ENCODE measurements at regions not wholly inside any gene's neighbourhood (a gene's known extent, or its start where the extent isn't known, plus 50 kb on each side); places are given as distances from the start of the nearest gene placed in this dataset.
A peak's percentile ranks its signal among the peaks of the same experiment; 100 is the strongest.

DNA sequence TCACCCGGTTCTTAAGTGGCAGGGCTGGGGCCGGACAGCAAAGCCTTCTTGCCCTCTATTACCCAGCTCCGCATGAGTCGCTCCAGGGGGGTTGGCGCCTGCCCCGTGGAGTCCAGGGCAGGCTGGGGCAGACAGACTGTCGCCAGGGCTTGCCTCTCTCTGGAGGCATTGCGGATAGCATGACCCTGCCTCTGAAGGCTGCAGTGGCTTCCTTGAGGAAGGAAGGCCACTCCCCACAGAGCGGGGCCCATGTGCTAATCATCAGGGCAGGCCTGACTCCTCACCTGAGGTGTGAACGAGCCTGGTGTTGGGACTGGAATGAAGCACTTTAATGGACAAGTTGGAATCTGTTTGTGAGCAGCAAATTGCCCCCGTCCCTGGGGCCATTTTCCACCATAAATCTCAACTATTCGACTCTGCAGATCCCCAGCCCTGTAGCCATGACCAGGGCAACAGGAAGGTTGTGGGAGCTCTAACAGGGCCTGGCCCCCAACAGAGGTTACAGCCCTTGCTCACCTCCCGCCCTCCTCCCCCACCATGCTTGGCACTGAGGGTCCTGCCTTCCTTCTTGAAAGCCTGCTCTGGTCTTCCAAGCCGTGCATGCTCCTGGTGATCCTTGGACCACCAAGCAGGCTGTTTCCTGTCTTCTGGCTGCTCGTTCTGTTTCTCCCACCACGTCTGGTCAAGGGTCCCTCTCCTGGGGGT lies 144.9 kb upstream of the HAAO start:
- Mint-ChIP-seq H3K9me3 (no peaks in the 10 kb centered on the region), H3K27me3 (no peaks in the 10 kb centered on the region), H3K27ac (no peak overlapping the region), H3K4me3 (no peak overlapping the region), H3K4me1 (no peaks in the 10 kb centered on the region), H3K36me3 (no peaks in the 10 kb centered on the region)
- DNase-seq (no peak), ATAC-seq (replicated peaks in 1 of 4) (no peak)
- peaks cover 0 to 12% of the 10 kb centered on the region in 2 experiments for H3K27me3 ChIP-seq (replicated peaks in 1 of 2; ENCODE audit: control insufficient read depth in 2 of 2, extremely low read depth in 1 of 2, insufficient read depth in 2 of 2, low read length in 1 of 2)
- no peaks in the 10 kb centered on the region for H3K9me3 ChIP-seq
- POLR2A ChIA-PET = no interaction called here
- CTCF ChIA-PET = interaction anchor here in 1 of 2 donors (1.5 kb wide), 1 partner anchor 547 kb away, joined by 3 read pairs; no protein-coding TSS in a partner anchor
- H3K4me1 ChIP-seq (ENCODE audit: control insufficient read depth in 1 of 2, extremely low read depth in 1 of 2, insufficient read depth in 2 of 2, low read length in 2 of 2) = no peaks in the 10 kb centered on the region
- 79% methylated on average over 14 of the region's 16 CpGs for WGBS (ENCODE audit: insufficient coverage)
- H3K36me3 ChIP-seq (ENCODE audit: control insufficient read depth in 2 of 2, extremely low read depth in 1 of 2, insufficient read depth in 1 of 2, low read length in 1 of 2) = no peaks in the 10 kb centered on the region
- H3K4me3 ChIP-seq (ENCODE audit: control insufficient read depth in 1 of 2, extremely low read depth in 1 of 2, low read length in 1 of 2) = no peak overlapping the region
- no peak overlapping the region for H3K27ac ChIP-seq (ENCODE audit: low read length)

DNA sequence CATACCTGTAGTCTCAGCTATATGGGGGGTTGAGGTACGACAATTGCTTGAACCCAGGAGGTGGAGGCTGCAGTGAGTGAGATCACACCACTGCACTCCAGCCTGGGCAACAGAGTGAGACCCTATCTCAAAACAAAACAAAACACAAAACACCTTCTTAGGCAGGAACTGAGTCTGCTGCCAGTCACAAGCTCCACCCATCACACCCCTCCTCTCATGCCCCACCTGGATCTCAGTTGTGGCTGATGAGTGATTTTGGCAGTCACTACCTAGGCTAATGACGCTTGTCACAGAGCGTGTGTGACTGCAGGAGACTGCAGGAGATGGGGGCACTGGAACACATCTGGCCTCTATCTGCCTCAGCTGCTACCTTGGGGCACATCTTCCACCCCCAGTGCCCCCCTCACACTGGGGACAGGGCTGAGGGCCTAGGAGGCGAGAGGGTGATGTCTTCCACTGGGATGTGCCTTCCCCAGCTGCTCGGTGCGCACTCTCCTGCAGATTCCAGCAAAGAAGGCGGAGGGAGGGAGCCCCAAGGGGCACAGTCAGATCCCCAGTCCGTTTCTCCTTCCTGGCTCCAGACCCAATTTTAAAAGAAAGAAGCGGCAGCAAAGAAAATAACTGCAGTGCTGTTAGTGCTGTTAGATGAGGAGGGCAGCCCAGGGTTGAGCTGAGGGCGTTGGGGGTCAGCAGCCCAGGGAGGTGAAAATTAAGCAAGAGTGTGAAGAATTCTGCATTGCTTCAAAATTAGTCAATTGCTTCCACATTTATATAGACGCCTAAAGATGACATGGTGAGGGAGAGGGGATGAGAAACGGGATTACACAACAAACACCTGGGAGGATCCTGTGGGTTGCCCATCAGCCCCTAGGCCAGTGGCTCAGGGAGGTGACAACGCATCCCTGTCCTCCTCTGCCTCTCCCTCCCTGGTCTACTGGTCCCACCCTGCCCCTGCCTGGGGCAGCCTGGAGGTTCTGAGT lies 143.6 kb upstream of the HAAO start:
- peak overlapping the region in 1 of 2 donors; percentile 55 for H3K27ac Mint-ChIP-seq
- peak in 2 of 4 experiments; percentile 19 to 50 for ATAC-seq (replicated peaks in 1 of 4)

DNA sequence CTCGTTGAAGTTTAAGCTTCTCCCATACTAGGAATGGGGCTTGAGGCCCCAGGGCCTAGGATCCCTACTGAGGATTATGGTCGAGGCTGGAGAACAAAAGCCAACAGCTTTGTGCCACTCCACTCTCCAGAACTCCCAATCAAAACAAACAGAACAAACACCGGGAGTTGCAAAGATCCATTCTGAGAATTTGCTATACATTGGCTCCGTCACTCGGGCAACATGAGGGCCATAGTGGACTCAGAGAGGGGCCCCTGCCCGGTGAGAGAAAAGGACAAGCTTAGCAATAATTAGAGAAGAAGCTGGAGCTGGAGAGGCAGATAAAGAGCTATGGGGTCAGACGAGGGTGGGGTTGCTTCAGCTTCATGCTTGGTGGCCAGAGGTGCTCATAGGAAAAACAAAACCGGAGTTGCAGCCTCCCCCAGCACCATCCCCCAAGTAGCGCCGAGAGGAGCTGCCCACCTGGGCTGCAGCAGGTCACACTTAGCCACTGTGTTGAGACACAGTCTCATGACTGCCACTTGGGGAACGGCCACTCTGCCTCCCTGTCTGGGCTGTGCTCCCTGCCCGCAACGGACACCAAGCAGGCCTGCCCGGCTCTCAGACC lies 142.3 kb upstream of the HAAO start:
- no peak overlapping the region for H3K27ac ChIP-seq (ENCODE audit: low read length)
- no peak overlapping the region for H3K4me3 Mint-ChIP-seq
- no peaks in the 10 kb centered on the region for H3K4me1 ChIP-seq (ENCODE audit: control insufficient read depth in 1 of 2, extremely low read depth in 1 of 2, insufficient read depth in 2 of 2, low read length in 2 of 2)
- CTCF ChIA-PET = interaction anchor here in 1 of 2 donors (0.6 kb wide), 1 partner anchor 631 kb away, joined by 3 read pairs; no protein-coding TSS in a partner anchor
- no peaks in the 10 kb centered on the region for H3K36me3 Mint-ChIP-seq
- ATAC-seq (replicated peaks in 1 of 4) (no peak), DNase-seq (no peak)
- H3K27me3 Mint-ChIP-seq = no peaks in the 10 kb centered on the region
- peaks cover 0 to 15% of the 10 kb centered on the region in 2 experiments for H3K27me3 ChIP-seq (replicated peaks in 1 of 2; ENCODE audit: control insufficient read depth in 2 of 2, extremely low read depth in 1 of 2, insufficient read depth in 2 of 2, low read length in 1 of 2)
- no peaks in the 10 kb centered on the region for H3K4me1 Mint-ChIP-seq
- WGBS (ENCODE audit: insufficient coverage) = 74% methylated on average over 6 of the region's 14 CpGs
- no peaks in the 10 kb centered on the region for H3K36me3 ChIP-seq (ENCODE audit: control insufficient read depth in 2 of 2, extremely low read depth in 1 of 2, insufficient read depth in 1 of 2, low read length in 1 of 2)
- no peaks in the 10 kb centered on the region for H3K9me3 ChIP-seq
- POLR2A ChIA-PET = interaction anchor here in 1 of 2 donors (0.6 kb wide), 1 partner anchor 30 kb away, joined by 5 read pairs; no protein-coding TSS in a partner anchor
- no peak overlapping the region for H3K27ac Mint-ChIP-seq
- H3K4me3 ChIP-seq (ENCODE audit: control insufficient read depth in 1 of 2, extremely low read depth in 1 of 2, low read length in 1 of 2) = no peak overlapping the region
- H3K9me3 Mint-ChIP-seq = no peaks in the 10 kb centered on the region

More for the DNA sequence above, 143.6 kb upstream of the HAAO start:
- CTCF ChIA-PET = no interaction called here
- POLR2A ChIA-PET = no interaction called here
- Histone ChIP-seq H3K36me3 (ENCODE audit: control insufficient read depth in 2 of 2, extremely low read depth in 1 of 2, insufficient read depth in 1 of 2, low read length in 1 of 2) (no peaks in the 10 kb centered on the region), H3K9me3 (no peaks in the 10 kb centered on the region), H3K27me3 (replicated peaks in 1 of 2; ENCODE audit: control insufficient read depth in 2 of 2, extremely low read depth in 1 of 2, insufficient read depth in 2 of 2, low read length in 1 of 2) (peaks cover 0 to 12% of the 10 kb centered on the region in 2 experiments), H3K4me3 (ENCODE audit: control insufficient read depth in 1 of 2, extremely low read depth in 1 of 2, low read length in 1 of 2) (no peak overlapping the region), H3K4me1 (ENCODE audit: control insufficient read depth in 1 of 2, extremely low read depth in 1 of 2, insufficient read depth in 2 of 2, low read length in 2 of 2) (no peaks in the 10 kb centered on the region), H3K27ac (ENCODE audit: low read length) (no peak overlapping the region)
- peak in 1 of 35 experiments; percentile 4 for DNase-seq
- H3K4me1 Mint-ChIP-seq = no peaks in the 10 kb centered on the region
- no peaks in the 10 kb centered on the region for H3K36me3 Mint-ChIP-seq
- H3K27me3 Mint-ChIP-seq = no peaks in the 10 kb centered on the region
- 88% methylated on average over 1 of the region's 13 CpGs for WGBS (ENCODE audit: insufficient coverage)
- H3K9me3 Mint-ChIP-seq = no peaks in the 10 kb centered on the region
- no peak overlapping the region for H3K4me3 Mint-ChIP-seq

DNA sequence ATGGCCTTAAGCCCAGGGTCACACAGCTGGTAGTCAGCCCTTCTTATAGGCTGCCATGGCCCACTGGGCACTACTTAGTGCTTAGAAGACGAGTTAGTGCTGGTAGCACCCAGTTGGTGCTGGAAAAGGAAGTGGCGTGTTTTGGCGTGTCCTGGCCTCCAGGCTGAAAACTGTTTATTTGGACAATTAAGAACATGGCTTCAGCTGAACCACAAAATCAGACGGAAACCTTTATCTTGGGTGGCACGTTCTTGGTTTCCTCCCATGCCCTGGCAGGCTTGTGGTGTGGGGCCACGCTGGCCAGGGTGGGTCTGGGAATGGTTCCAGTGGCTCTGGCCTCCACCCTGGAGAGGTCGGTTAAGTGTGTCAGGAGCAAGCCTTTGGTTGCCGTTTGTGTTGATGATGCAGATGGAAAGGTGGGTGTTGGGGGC lies 141.5 kb upstream of the HAAO start:
- DNase-seq (no peak), ATAC-seq (replicated peaks in 1 of 4) (no peak)
- 79% methylated on average over 6 of the region's 8 CpGs for WGBS (ENCODE audit: insufficient coverage)
- H3K36me3 Mint-ChIP-seq = no peaks in the 10 kb centered on the region
- H3K27me3 Mint-ChIP-seq = no peaks in the 10 kb centered on the region
- no peaks in the 10 kb centered on the region for H3K36me3 ChIP-seq (ENCODE audit: control insufficient read depth in 2 of 2, extremely low read depth in 1 of 2, insufficient read depth in 1 of 2, low read length in 1 of 2)
- H3K4me1 Mint-ChIP-seq = no peaks in the 10 kb centered on the region
- H3K4me1 ChIP-seq (ENCODE audit: control insufficient read depth in 1 of 2, extremely low read depth in 1 of 2, insufficient read depth in 2 of 2, low read length in 2 of 2) = no peaks in the 10 kb centered on the region
- no peaks in the 10 kb centered on the region for H3K9me3 Mint-ChIP-seq
- H3K27ac ChIP-seq (ENCODE audit: low read length) = no peak overlapping the region
- H3K4me3 ChIP-seq (ENCODE audit: control insufficient read depth in 1 of 2, extremely low read depth in 1 of 2, low read length in 1 of 2) = no peak overlapping the region
- H3K9me3 ChIP-seq = no peaks in the 10 kb centered on the region
- no peak overlapping the region for H3K27ac Mint-ChIP-seq
- H3K27me3 ChIP-seq (replicated peaks in 1 of 2; ENCODE audit: control insufficient read depth in 2 of 2, extremely low read depth in 1 of 2, insufficient read depth in 2 of 2, low read length in 1 of 2) = peaks cover 0 to 15% of the 10 kb centered on the region in 2 experiments
- POLR2A ChIA-PET = no interaction called here
- CTCF ChIA-PET = interaction anchor here in 1 of 2 donors (0.6 kb wide), 1 partner anchor 632 kb away, joined by 3 read pairs; no protein-coding TSS in a partner anchor
- H3K4me3 Mint-ChIP-seq = no peak overlapping the region

DNA sequence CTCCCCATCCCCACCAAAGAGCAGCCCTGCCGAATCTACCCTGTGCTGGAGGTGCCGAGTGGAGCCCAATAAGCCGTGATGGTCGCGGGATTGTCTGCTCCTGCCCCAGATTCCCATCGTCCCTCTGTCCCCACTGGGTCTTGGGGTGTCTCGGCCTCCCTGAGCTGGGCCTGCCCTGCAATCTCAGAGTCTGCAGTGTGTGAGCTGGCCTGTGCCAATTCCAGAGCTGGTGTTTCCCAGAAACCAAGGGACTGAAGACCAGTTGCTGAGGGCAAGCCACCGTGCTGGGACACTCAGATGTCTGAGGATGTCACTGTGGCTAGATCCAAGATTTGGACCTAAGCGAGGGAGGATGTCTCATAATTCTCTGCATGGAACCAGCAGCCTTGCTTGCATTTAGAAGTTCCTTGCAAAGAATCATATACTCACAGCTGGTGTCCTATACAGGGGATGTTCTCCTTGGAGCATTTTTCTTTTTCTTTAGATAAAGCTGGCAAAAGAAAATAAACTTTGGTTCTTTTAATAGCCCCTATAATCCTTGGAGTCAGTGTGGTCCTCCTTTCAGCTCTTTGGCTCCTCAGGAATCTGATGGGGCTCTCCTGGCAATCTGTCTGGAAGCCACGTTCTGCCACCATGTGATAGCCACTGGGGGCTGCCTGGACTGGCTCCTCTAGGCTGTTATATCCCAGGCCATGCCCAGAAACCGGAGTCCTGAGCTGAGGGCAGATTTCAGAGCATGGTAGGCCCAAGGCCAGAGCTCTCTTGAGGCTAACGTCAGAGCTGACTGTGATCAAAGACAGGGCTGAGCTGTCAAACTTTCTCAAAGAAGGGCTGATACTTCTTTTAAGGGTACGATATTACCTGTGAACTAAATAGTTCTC lies 140.1 kb upstream of the HAAO start:
- H3K27ac ChIP-seq (ENCODE audit: low read length) = no peak overlapping the region
- no peaks in the 10 kb centered on the region for H3K9me3 Mint-ChIP-seq
- no peaks in the 10 kb centered on the region for H3K27me3 Mint-ChIP-seq
- H3K27me3 ChIP-seq (replicated peaks in 1 of 2; ENCODE audit: control insufficient read depth in 2 of 2, extremely low read depth in 1 of 2, insufficient read depth in 2 of 2, low read length in 1 of 2) = peaks cover 0 to 15% of the 10 kb centered on the region in 2 experiments
- 82% methylated on average over 12 of the region's 13 CpGs for WGBS (ENCODE audit: insufficient coverage)
- DNase-seq (no peak), ATAC-seq (replicated peaks in 1 of 4) (no peak)
- no peaks in the 10 kb centered on the region for H3K36me3 ChIP-seq (ENCODE audit: control insufficient read depth in 2 of 2, extremely low read depth in 1 of 2, insufficient read depth in 1 of 2, low read length in 1 of 2)
- H3K9me3 ChIP-seq = no peaks in the 10 kb centered on the region
- no peak overlapping the region for H3K4me3 Mint-ChIP-seq
- no peaks in the 10 kb centered on the region for H3K4me1 ChIP-seq (ENCODE audit: control insufficient read depth in 1 of 2, extremely low read depth in 1 of 2, insufficient read depth in 2 of 2, low read length in 2 of 2)
- no peaks in the 10 kb centered on the region for H3K36me3 Mint-ChIP-seq
- CTCF ChIA-PET = interaction anchor here in 1 of 2 donors (0.6 kb wide), 2 partner anchors 9 to 557 kb away, joined by 3 to 12 read pairs; no protein-coding TSS in a partner anchor
- no peaks in the 10 kb centered on the region for H3K4me1 Mint-ChIP-seq
- H3K4me3 ChIP-seq (ENCODE audit: control insufficient read depth in 1 of 2, extremely low read depth in 1 of 2, low read length in 1 of 2) = no peak overlapping the region
- POLR2A ChIA-PET = no interaction called here
- no peak overlapping the region for H3K27ac Mint-ChIP-seq

Data from T-cell (primary cell).